ENCODE measurements at regions not wholly inside any gene's neighbourhood (a gene's known extent, or its start where the extent isn't known, plus 50 kb on each side); places are given as distances from the start of the nearest gene placed in this dataset.

- ATAC-seq (no peak), DNase-seq (ENCODE audit: low read depth in 1 of 2, low spot score in 1 of 2) (no peak), FAIRE-seq (no peak)
- Histone ChIP-seq H3K9me3 (no peaks in the 10 kb centered on the region), H3K4me2 (no peak overlapping the region), H3K27ac (no peak overlapping the region), H3K4me3 (no peak overlapping the region), H3K4me1 (peaks cover 13% of the 10 kb centered on the region)
- 72% methylated on average over 5 of the region's 5 CpGs for WGBS (ENCODE audit: missing lambda C conversion rate)
- no peak for TF ChIP-seq RAD21 (conservative IDR thresholded peaks at IDR 0.05 in 1 of 2, IDR thresholded peaks at IDR 0.05 in 1 of 2)
- no peak for TF ChIP-seq CTCF (IDR thresholded peaks at IDR 0.05)
- no peak for TF ChIP-seq ZSCAN20 (CRISPR knock-in tag; IDR thresholded peaks at IDR 0.05)
- no peak for TF ChIP-seq HOXB5 (CRISPR knock-in tag; IDR thresholded peaks at IDR 0.05)
- TF ChIP-seq HOXA7 (CRISPR knock-in tag; IDR thresholded peaks at IDR 0.05) = no peak
- no peak for TF ChIP-seq RCOR1 (IDR thresholded peaks at IDR 0.05; ENCODE audit: low read depth, low read length)
- TF ChIP-seq, protein P1, sequence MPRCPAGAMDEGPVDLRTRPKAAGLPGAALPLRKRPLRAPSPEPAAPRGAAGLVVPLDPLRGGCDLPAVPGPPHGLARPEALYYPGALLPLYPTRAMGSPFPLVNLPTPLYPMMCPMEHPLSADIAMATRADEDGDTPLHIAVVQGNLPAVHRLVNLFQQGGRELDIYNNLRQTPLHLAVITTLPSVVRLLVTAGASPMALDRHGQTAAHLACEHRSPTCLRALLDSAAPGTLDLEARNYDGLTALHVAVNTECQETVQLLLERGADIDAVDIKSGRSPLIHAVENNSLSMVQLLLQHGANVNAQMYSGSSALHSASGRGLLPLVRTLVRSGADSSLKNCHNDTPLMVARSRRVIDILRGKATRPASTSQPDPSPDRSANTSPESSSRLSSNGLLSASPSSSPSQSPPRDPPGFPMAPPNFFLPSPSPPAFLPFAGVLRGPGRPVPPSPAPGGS (IDR thresholded peaks at IDR 0.05) = no peak
- ChIA-PET CTCF (interaction anchor here (1.1 to 1.5 kb wide), 2 partner anchors 9 to 25 kb away, joined by 3 to 4 read pairs; no protein-coding TSS in a partner anchor), POLR2A (no interaction called here)
Measured at GRCh38 chr3:24043985-24044384, 98.9 kb downstream of the NR1D2 start.

DNA sequence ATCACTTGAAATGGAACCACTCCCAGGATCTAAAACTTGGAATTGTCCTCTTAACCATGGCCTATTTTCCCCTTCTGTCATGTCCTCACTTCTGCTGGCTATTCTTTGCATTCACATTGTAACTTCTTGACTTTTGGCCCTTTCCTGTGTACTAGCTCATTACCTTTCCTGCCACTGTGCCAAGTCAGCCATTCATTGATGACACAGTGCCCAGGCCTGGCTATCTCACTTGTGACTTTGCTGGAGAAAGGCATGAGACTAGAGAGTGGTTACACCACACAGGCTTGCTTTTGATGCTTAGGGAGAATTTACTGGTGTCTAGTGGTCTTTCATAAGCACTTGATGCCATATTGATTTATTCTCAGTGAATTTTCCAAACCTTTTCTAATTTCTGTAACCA is 101.1 kb downstream of the NR1D2 start:
- Histone ChIP-seq H3K27ac (no peak overlapping the region), H3K4me2 (no peak overlapping the region), H3K4me3 (no peak overlapping the region), H3K9me3 (no peaks in the 10 kb centered on the region), H3K4me1 (peaks cover 13% of the 10 kb centered on the region)
- TF ChIP-seq CTCF (IDR thresholded peaks at IDR 0.05) (no peak), RAD21 (conservative IDR thresholded peaks at IDR 0.05 in 1 of 2, IDR thresholded peaks at IDR 0.05 in 1 of 2) (no peak), EP300 (IDR thresholded peaks at IDR 0.05) (no peak), RCOR1 (IDR thresholded peaks at IDR 0.05; ENCODE audit: low read depth, low read length) (no peak), JUN (IDR thresholded peaks at IDR 0.05) (no peak), HOXB5 (CRISPR knock-in tag; IDR thresholded peaks at IDR 0.05) (no peak)
- no peak for ATAC-seq
- FAIRE-seq = no peak
- no peak for DNase-seq (ENCODE audit: low read depth in 1 of 2, low spot score in 1 of 2)
- ChIA-PET CTCF (no interaction called here), POLR2A (no interaction called here)

DNA sequence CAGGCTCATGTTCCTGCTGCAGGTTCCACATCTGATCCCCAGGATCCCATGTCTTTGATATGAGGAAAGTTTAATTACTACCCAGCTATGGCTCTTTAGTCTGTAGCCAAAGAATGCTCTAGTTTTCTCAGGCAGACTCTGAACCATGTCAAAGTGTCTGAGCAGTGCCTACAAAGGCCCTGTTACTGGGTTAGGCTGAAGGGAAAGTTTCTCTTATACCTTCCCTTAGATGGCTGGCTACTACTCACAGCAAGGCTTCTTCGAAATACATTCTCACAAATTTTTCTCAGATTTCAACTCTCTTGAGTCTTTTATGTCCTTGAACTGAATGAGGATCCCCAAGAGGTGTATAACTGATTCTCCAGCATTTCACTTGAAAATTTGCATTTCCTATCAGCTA is 102.4 kb downstream of the NR1D2 start:
- WGBS (ENCODE audit: missing lambda C conversion rate) = no CpG with 5 or more reads among the region's 1 CpG
- FAIRE-seq = no peak
- no peak for DNase-seq (ENCODE audit: low read depth in 1 of 2, low spot score in 1 of 2)
- no peak for TF ChIP-seq FOSB (CRISPR knock-in tag; IDR thresholded peaks at IDR 0.05)
- no peak for TF ChIP-seq EHMT2 (IDR thresholded peaks at IDR 0.05; ENCODE audit: low read depth)
- no peak for TF ChIP-seq HES2 (IDR thresholded peaks at IDR 0.05)
- no peak for TF ChIP-seq FOSL2 (IDR thresholded peaks at IDR 0.05)
- no peak for TF ChIP-seq FOSL2 (CRISPR knock-in tag; IDR thresholded peaks at IDR 0.05)
- TF ChIP-seq, protein P2, sequence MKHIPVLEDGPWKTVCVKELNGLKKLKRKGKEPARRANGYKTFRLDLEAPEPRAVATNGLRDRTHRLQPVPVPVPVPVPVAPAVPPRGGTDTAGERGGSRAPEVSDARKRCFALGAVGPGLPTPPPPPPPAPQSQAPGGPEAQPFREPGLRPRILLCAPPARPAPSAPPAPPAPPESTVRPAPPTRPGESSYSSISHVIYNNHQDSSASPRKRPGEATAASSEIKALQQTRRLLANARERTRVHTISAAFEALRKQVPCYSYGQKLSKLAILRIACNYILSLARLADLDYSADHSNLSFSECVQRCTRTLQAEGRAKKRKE (CRISPR knock-in tag; IDR thresholded peaks at IDR 0.05; ENCODE audit: low read depth) = no peak
- TF ChIP-seq TP53 (CRISPR knock-in tag; IDR thresholded peaks at IDR 0.05) = no peak
- TF ChIP-seq TFCP2L1 (CRISPR knock-in tag; IDR thresholded peaks at IDR 0.05) = no peak
- TF ChIP-seq JUN (IDR thresholded peaks at IDR 0.05) = no peak
- Histone ChIP-seq H3K4me3 (no peak overlapping the region), H3K9me3 (no peaks in the 10 kb centered on the region), H3K4me1 (peaks cover 13% of the 10 kb centered on the region), H3K4me2 (peak overlapping the region; percentile 50), H3K27ac (peak overlapping the region in 1 of 2 experiments; percentile 70; a peak in 4 of 6 replicates)
- ChIA-PET POLR2A (no interaction called here), CTCF (no interaction called here)
- ATAC-seq = peak; percentile 28 to 53; a peak in 3 of 6 replicates
